HG02884 (cell line): ENCODE measurements at regions not wholly inside any gene's neighbourhood (a gene's known extent, or its start where the extent isn't known, plus 50 kb on each side); places are given as distances from the start of the nearest gene placed in this dataset.

Experiments
- ATAC-seq: cut with Tn5 transposase; IDR thresholded peaks from one replicate; pipeline ENCODE4 v1.9.1; 2021; ENCODE audit warnings: mild to moderate bottlenecking, moderate library complexity; ENCODE audit not compliant: unreplicated experiment

- no peak for ATAC-seq
These were observed 155.8 kb upstream of the UBL3 start for GRCh38 chr13:30006246-30006645.

GRCh38 chr13:30004204-30004603, 153.8 kb upstream of the UBL3 start:
- no peak for ATAC-seq

DNA sequence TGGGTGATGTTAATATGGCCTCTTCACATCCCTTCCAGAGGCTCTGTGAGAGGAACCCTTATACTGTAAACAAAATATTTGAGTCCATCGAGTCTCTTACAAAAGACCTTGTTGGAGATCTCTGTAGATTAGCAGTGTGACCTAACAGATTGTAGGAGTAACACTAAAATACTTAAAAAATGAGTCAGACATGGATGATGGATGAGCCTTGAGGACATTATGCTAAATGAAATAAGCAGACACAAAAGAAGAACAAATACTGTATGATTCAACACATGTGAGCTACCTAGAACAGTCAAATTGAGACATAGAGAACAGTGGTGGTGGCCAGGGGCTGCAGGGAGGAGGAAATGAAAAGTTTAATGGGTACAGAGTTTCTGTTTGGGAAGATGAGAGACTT, 152.2 kb upstream of the UBL3 start:
- no peak for ATAC-seq

- ATAC-seq = no peak
These were observed 150.0 kb upstream of the UBL3 start for GRCh38 chr13:30000370-30000765.

GRCh38 chr13:29999492-30000369, 149.3 kb upstream of the UBL3 start:
- ATAC-seq = no peak

DNA sequence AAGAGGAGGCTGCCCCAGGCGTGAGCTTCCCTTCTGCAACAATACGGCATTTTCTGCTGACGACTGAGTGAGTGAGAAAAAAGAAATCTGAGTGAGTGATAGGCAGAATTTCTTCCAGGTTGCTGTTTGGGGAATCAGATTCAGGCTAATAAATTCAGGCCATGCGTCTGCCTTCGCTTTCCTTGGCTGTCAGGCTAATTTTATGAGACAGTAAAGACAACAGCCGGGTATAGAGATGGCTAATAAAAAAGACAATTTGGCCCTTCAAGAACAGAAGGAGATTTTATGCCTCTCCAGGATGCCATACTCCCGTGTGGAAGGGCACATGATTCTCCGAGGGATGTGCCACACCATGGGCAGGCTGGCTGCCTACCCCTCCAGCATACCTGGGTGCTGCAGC, 145.9 kb upstream of the UBL3 start:
- ATAC-seq = no peak

DNA sequence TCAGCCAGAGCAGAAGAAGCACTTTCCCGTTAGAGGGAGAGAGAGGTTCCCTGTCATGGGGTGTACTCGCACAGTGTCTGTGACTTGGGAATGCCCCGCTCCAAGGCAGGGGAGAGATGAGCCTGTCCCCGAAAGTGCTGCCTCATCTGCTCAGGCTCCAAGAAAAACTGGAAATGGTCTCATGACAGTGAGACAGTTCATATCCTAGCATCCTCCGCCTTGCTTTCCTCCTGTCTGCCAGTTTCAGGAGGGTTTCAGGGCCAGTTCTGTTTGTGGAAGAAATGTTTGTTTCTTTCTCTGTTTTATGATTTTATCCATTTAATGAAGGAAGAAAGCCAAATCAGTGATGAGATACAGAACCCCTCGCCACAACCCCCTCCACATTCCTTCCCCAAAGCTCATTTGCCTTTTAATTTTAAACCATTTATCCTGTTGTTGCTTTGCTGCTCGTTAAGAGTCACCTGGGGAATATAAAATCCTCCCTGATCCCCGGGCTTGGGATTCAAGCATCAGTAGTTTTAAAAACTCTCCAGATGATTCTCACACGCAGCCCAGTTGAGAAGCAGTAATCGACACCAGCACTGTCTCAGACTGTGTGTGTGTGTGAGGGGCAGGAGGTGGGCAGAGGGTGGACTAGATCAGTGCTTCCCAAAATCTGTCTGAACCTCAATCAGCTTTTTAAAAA, 144.6 kb upstream of the UBL3 start:
- ATAC-seq = no peak

DNA sequence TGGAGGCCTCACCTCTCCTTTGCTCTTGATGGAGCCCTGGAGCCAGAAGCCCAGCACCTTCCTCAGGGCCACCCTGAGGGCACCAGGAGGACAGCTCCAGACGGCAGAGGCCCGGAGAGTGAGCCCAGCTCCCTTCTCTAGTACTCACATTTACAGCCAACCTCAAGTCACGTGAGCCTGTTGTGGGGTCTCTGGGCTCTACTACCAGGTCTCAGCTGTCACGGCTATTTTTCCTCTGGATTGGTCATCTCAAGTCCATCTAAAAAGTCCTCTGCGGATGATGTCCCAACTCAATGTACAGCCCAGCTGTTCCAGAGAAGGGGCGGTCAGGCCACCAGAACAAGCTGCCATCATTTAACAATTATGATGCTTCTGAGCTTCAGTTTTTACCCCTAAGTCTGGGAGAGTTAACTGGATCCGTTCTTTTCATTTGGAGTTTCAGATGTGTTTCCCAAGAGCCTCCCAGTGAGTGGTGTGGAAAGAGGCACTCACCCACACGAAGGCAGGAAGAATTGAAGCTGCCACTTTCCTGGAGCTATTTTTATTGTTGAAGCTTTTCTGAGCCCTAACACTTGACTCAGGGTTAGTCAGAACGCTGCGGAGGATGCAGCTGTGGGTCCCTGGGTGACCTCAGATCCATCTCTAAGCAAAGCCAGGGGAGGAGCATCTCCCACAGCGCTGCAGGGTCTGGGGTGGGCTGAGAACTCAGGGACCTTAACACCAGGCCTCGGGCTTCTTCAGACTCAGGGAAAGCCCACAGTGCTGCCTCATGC, 143.5 kb upstream of the UBL3 start:
- ATAC-seq = no peak

DNA sequence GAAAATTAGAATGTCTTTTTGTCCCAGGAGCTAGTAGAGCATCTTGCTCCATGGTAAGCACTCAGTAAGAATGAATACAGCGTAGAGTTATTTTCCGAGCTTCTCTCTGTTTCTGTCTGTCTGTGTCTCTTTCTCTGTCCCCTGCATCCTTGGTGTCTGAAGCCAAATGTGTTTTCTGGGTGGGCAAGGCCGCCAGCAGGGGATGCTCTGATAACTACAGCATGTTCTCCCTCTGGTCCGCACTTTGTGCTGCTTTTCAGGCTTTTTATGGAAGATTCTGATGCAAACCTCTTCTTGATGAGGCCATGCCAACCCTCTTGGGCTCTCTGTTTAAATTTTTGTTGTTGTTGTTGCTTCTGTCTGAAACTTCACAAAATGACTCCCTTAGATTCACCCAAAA, 142.8 kb upstream of the UBL3 start:
- no peak for ATAC-seq

DNA sequence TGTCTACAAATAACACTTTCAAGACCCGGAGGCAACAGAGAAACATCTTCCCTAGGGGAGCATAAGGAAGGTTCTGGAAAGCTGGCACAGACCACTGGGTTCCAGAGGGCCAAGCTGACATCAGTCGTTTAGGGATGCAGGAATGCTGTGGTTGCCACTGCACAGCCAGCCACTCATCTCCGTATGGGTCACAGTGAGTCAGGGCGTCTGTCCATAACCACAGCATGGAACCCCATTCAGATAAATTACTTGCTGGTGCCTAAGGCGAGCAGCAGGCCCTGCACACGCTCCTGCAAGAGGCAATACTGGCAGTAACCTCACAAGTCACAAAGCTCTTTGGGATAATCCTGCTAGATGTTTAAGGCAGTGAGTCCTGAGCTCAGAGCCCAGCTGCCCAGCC, 140.9 kb upstream of the UBL3 start:
- ATAC-seq = no peak

DNA sequence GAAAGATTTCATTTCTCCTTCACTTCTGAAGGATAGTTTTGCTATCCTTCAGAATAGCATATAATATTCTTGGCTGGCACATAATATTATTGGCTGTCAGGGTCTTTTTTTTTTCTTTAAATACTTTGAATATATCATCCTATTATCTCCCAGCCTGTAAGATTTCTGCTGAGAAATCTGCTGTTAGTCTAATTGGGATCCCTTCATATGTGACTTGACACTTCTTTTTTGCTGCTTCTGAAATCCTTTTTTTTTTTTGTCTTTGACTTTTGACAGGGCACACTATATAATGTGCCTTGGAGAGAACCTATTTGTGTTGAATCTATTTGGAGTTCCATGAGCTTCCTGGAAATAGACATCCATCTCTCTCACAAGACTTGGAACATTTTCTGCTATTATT, 136.9 kb upstream of the UBL3 start:
- no peak for ATAC-seq

- ATAC-seq = no peak
These were observed 129.9 kb upstream of the UBL3 start for GRCh38 chr13:29980339-29980738.

GRCh38 chr13:29978211-29978610, 127.8 kb upstream of the UBL3 start:
- ATAC-seq = no peak

DNA sequence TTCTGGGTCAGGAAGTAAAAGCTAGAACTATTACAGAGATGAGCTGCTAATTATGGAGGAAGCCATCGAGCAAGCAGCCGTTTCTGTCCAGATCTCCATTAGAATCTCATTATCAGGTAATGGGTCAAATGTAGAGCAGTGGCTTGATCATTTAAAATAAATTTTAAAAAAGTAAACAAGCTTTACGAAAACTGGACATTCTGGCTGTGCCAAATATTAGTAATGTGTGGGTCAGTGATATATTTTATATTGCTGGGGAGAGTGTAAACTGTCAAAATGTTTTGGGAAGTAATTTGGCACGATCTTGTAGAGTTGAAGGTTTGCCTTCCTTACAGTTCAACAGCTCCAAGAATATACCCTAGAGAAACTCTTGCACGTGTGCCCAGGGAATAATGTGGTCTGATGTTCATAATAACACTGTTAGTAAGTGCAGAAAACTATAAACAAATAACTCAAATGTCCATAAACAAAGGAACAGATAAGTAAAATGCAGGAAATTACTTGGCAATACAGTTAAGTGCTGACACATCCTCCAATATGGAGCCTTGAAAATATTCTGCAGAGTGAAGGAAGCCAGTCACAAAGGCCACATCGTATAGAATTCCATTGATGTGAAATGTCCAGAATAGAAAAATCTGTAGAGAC, 127.2 kb upstream of the UBL3 start:
- ATAC-seq = no peak

GRCh38 chr13:29976535-29976934, 126.1 kb upstream of the UBL3 start:
- ATAC-seq = no peak

- no peak for ATAC-seq
These were observed 124.9 kb upstream of the UBL3 start for GRCh38 chr13:29975283-29975682.

- ATAC-seq = no peak
These were observed 118.9 kb upstream of the UBL3 start for GRCh38 chr13:29969286-29969685.

DNA sequence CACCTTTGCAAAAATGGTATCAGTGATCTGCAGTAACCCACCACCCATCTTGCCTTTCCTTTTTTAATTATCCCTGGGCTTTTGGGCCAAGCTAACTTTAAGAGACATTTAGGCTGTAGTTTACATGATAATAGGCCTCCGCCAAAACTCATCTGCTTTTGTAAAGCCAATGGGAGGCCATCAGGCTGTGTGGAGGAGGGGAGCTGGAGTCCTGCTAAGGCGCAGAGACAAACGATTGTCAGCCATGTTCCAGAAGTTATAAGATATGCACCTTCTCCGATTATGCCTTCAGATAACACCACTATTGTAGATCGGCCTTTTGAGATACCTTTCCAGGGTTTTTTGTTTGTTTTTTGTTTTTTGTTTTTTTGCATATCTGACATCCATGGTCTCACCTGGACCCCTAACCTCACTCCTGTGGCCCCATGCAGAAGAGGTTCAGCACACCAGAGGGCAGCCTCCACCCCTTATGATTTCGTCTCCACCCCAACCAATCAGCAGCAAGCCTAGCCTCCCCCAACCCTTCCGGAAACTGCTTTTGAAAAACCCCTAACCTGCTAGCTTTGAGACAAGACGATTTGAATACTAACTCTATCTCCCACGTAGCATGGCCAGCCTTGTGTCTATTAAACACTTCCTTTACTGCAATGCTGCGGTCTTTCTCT, 113.9 kb upstream of the UBL3 start:
- no peak for ATAC-seq

GRCh38 chr13:29963089-29963488, 112.7 kb upstream of the UBL3 start:
- ATAC-seq = no peak

GRCh38 chr13:29961036-29961670, 110.7 kb upstream of the UBL3 start:
- ATAC-seq = no peak
